ENCODE measurements at regions not wholly inside any gene's neighbourhood (a gene's known extent, or its start where the extent isn't known, plus 50 kb on each side); places are given as distances from the start of the nearest gene placed in this dataset.

DNA sequence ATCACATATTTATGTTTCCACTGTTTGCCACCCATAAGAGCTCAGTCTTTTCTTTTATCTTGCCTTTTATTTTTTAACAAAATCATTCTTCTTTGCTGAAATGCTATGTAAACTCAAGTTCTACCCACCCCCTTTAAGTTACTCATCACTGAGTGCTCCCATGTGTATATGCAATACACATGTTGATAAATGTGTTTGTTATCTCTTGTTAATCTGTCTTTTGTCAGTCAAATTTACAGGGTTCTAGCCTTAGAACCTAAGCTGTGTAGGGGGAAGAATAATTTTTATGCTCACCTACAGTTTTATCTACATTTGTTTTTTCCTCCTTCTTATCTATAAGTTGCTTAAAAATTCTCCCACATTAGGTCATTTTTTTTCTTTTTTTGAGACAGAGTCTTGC, 1195.9 kb downstream of the ROBO2 start:
- TF ChIP-seq, protein P1, sequence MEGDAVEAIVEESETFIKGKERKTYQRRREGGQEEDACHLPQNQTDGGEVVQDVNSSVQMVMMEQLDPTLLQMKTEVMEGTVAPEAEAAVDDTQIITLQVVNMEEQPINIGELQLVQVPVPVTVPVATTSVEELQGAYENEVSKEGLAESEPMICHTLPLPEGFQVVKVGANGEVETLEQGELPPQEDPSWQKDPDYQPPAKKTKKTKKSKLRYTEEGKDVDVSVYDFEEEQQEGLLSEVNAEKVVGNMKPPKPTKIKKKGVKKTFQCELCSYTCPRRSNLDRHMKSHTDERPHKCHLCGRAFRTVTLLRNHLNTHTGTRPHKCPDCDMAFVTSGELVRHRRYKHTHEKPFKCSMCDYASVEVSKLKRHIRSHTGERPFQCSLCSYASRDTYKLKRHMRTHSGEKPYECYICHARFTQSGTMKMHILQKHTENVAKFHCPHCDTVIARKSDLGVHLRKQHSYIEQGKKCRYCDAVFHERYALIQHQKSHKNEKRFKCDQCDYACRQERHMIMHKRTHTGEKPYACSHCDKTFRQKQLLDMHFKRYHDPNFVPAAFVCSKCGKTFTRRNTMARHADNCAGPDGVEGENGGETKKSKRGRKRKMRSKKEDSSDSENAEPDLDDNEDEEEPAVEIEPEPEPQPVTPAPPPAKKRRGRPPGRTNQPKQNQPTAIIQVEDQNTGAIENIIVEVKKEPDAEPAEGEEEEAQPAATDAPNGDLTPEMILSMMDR (IDR thresholded peaks at IDR 0.05): no peak
- TF ChIP-seq POLR2A (IDR thresholded peaks at IDR 0.05): no peak

Measured in testis (tissue), 2 donors.